ENCODE measurements at regions not wholly inside any gene's neighbourhood (a gene's known extent, or its start where the extent isn't known, plus 50 kb on each side); places are given as distances from the start of the nearest gene placed in this dataset.

GRCh38 chr3:17913359-17913758, 170.9 kb upstream of the TBC1D5 start:
- Histone ChIP-seq H4K20me1 (ENCODE audit: insufficient read depth) (no peaks in the 10 kb centered on the region), H3K9ac (no peak overlapping the region), H3K79me2 (ENCODE audit: insufficient read depth) (no peaks in the 10 kb centered on the region), H3K9me3 (no peaks in the 10 kb centered on the region), H3K4me1 (ENCODE audit: control insufficient read depth in 1 of 2, insufficient read depth in 2 of 2, low read depth in 1 of 2, low read length in 1 of 2) (peaks cover 0 to 4% of the 10 kb centered on the region in 2 experiments; a peak in 1 of 4 replicates), H3K4me3 (ENCODE audit: low read depth in 2 of 2, low read length in 1 of 2) (no peak overlapping the region), H3F3A (replicated peaks; ENCODE audit: insufficient read depth) (no peaks in the 10 kb centered on the region), H3K36me3 (replicated peaks in 1 of 2; ENCODE audit: control insufficient read depth in 1 of 2, insufficient read depth in 2 of 2, low read length in 1 of 2) (no peaks in the 10 kb centered on the region), H2AFZ (ENCODE audit: low read depth) (no peak overlapping the region), H3K4me2 (no peak overlapping the region), H3K27ac (ENCODE audit: low read depth in 2 of 2, low read length in 1 of 2) (no peak overlapping the region), H3K27me3 (ENCODE audit: insufficient read depth) (no peaks in the 10 kb centered on the region), H3K9me2 (no peaks in the 10 kb centered on the region)
- TF ChIP-seq NFIC (IDR thresholded peaks at IDR 0.05; ENCODE audit: borderline replicate concordance) (no peak), CHD2 (IDR thresholded peaks at IDR 0.05; ENCODE audit: low read length, partially characterized antibody) (no peak)
- POLR2A ChIA-PET = no interaction called here
- CTCF ChIA-PET = no interaction called here
- 81% methylated on average over 2 of the region's 2 CpGs for WGBS (ENCODE audit: low lambda C conversion rate)
- DNase-seq = no peak

GRCh38 chr3:17911986-17912760, 169.7 kb upstream of the TBC1D5 start:
- H3K4me3 ChIP-seq (ENCODE audit: low read depth in 2 of 2, low read length in 1 of 2) = no peak overlapping the region
- WGBS (ENCODE audit: low lambda C conversion rate) = 77% methylated on average over 8 of the region's 8 CpGs
- H3K4me1 ChIP-seq (ENCODE audit: control insufficient read depth in 1 of 2, insufficient read depth in 2 of 2, low read depth in 1 of 2, low read length in 1 of 2) = peaks cover 0 to 4% of the 10 kb centered on the region in 2 experiments; a peak in 1 of 4 replicates
- no peaks in the 10 kb centered on the region for H3K9me3 ChIP-seq
- no peaks in the 10 kb centered on the region for H3K36me3 ChIP-seq (replicated peaks in 1 of 2; ENCODE audit: control insufficient read depth in 1 of 2, insufficient read depth in 2 of 2, low read length in 1 of 2)
- H4K20me1 ChIP-seq (ENCODE audit: insufficient read depth) = no peaks in the 10 kb centered on the region
- TF ChIP-seq POLR2AphosphoS5 (IDR thresholded peaks at IDR 0.05; ENCODE audit: low read depth, low read length) (no peak), IRF3 (IDR thresholded peaks at IDR 0.05; ENCODE audit: low read depth, low read length) (no peak), EP300 (IDR thresholded peaks at IDR 0.05; ENCODE audit: borderline replicate concordance in 1 of 2, low read depth in 1 of 2, low read length in 1 of 2) (no peak), MXI1 (IDR thresholded peaks at IDR 0.05; ENCODE audit: low read depth, low read length) (no peak), REST (IDR thresholded peaks at IDR 0.05; ENCODE audit: low read depth, low read length) (no peak), CTCF (IDR thresholded peaks at IDR 0.05) (no peak), FOSL2 (IDR thresholded peaks at IDR 0.05; ENCODE audit: borderline replicate concordance, low read depth) (no peak), SIN3A (IDR thresholded peaks at IDR 0.05; ENCODE audit: borderline replicate concordance, low read depth, low read length) (no peak), RCOR1 (IDR thresholded peaks at IDR 0.05; ENCODE audit: low read length) (no peak), NRF1 (IDR thresholded peaks at IDR 0.05; ENCODE audit: low read depth, low read length) (no peak), MEF2A (IDR thresholded peaks at IDR 0.05; ENCODE audit: borderline replicate concordance, low read depth) (no peak), RAD21 (IDR thresholded peaks at IDR 0.05; ENCODE audit: low read length) (no peak)
- H3K27me3 ChIP-seq (ENCODE audit: insufficient read depth) = no peaks in the 10 kb centered on the region
- H3F3A ChIP-seq (replicated peaks; ENCODE audit: insufficient read depth) = no peaks in the 10 kb centered on the region
- H3K9me2 ChIP-seq = no peaks in the 10 kb centered on the region
- no peak overlapping the region for H3K9ac ChIP-seq
- CTCF ChIA-PET = no interaction called here
- no peak overlapping the region for H3K4me2 ChIP-seq
- DNase-seq = no peak
- no peak overlapping the region for H3K27ac ChIP-seq (ENCODE audit: low read depth in 2 of 2, low read length in 1 of 2)
- no peak overlapping the region for H2AFZ ChIP-seq (ENCODE audit: low read depth)
- POLR2A ChIA-PET = no interaction called here
- no peaks in the 10 kb centered on the region for H3K79me2 ChIP-seq (ENCODE audit: insufficient read depth)

All from SK-N-SH (cell line).